Upper lobe of left lung (tissue), 6 donors: ENCODE measurements at regions not wholly inside any gene's neighbourhood (a gene's known extent, or its start where the extent isn't known, plus 50 kb on each side); places are given as distances from the start of the nearest gene placed in this dataset.
A peak's percentile ranks its signal among the peaks of the same experiment; 100 is the strongest.
"Not testable (repeated sequence)": the region's sequence is repeated elsewhere in the genome, so short reads cannot be mapped to it uniquely, and the experiment has no call there.

Experiments used
- ATAC-seq, 2 donors: fragments of 200-7000 bp; cut with Tn5 transposase; one replicate each; pipeline ENCODE4 v1.9.1; 2022; ENCODE audit warnings: mild to moderate bottlenecking in 2 of 2, moderate library complexity in 2 of 2; ENCODE audit not compliant: low FRiP score in 2 of 2
- DNase-seq, 2 donors: peaks; one replicate each; pipeline ENCODE4 v3.0.0-alpha.2; 2019 to 2020
- H3K27ac ChIP-seq, 4 donors: fragments of 200-600 bp; sonication (generic); one replicate each; pipeline ENCODE4 v1.5.1; 2016 to 2019
- H3K27me3 ChIP-seq, 4 donors: fragments of 200-600 bp; sonication (generic); one replicate each; pipeline ENCODE4 v1.5.1; 2017 to 2019
- H3K36me3 ChIP-seq, 4 donors: fragments of 200-600 bp; sonication (generic); one replicate each; pipeline ENCODE4 v1.5.1; 2016 to 2019
- H3K4me1 ChIP-seq, 4 donors: fragments of 200-600 bp; sonication (generic); one replicate each; pipeline ENCODE4 v1.5.1; 2018 to 2019
- H3K4me3 ChIP-seq, 4 donors: fragments of 200-600 bp; sonication (generic); one replicate each; pipeline ENCODE4 v1.5.1; 2017 to 2019; ENCODE audit warnings: mild to moderate bottlenecking in 2 of 4, moderate library complexity in 1 of 4
- H3K9me3 ChIP-seq, 4 donors: fragments of 200-600 bp; sonication (generic); one replicate each; pipeline ENCODE4 v1.5.1; 2018 to 2019
- CTCF ChIP-seq, 6 experiments: fragments of 450-650 bp in 4 of 6; fragments of 200-600 bp in 2 of 6; sonication (generic) in 2 of 6; IDR thresholded peaks; one replicate each; pipeline ENCODE4 v1.5.1; 2016 to 2019; ENCODE audit warnings: antibody characterized with exemption in 6 of 6
- EP300 ChIP-seq, 4 donors: sonication (generic); formaldehyde crosslinking; IDR thresholded peaks; one replicate each; pipeline ENCODE4 v1.5.1; 2017; ENCODE audit warnings: antibody characterized with exemption in 4 of 4, control low read depth in 2 of 4
- POLR2A ChIP-seq, 4 donors: fragments of 450-650 bp; IDR thresholded peaks; one replicate each; pipeline ENCODE4 v1.5.1; 2016 to 2017; ENCODE audit warnings: antibody characterized with exemption in 4 of 4, mild to moderate bottlenecking in 2 of 4
- POLR2AphosphoS5 ChIP-seq, 2 donors: sonication (generic); formaldehyde crosslinking; IDR thresholded peaks; one replicate each; pipeline ENCODE4 v1.5.1; 2017; ENCODE audit warnings: antibody characterized with exemption in 2 of 2
- WGBS, 2 donors: methylation state at CpG; one replicate each; pipeline ENCODE4 v1.1.5; 2017 to 2018; 5-methylcytosine and 5-hydroxymethylcytosine counted together
- donor health status: DM: no; HTN: no; CAD: no; lungs with moderate emphysema.
- donor health status: DM: no; HTN: yes; CAD: no; lungs with severe emphysema.

- 88 to 93% methylated on average over 3 of the region's 3 CpGs for WGBS, 2 donors
- no peak for TF ChIP-seq CTCF (IDR thresholded peaks at IDR 0.05)
- TF ChIP-seq EP300 (IDR thresholded peaks at IDR 0.05): no peak
- no peak for TF ChIP-seq POLR2A (IDR thresholded peaks at IDR 0.05)
- no peak for TF ChIP-seq POLR2AphosphoS5 (IDR thresholded peaks at IDR 0.05)
Measured at GRCh38 chr2:65915273-65915672, 482.9 kb upstream of the SPRED2 start.

GRCh38 chr2:65914244-65914786, 481.9 kb upstream of the SPRED2 start:
- WGBS, 2 donors: 81 to 92% methylated on average over 7 of the region's 7 CpGs
- DNase-seq (no peak), ATAC-seq (no peak)
- Histone ChIP-seq H3K4me3 (no peak overlapping the region), H3K36me3 (no peaks in the 10 kb centered on the region), H3K27ac (no peak overlapping the region), H3K27me3 (no peaks in the 10 kb centered on the region), H3K9me3 (no peaks in the 10 kb centered on the region), H3K4me1 (no peaks in the 10 kb centered on the region)
- TF ChIP-seq POLR2AphosphoS5 (IDR thresholded peaks at IDR 0.05) (no peak), CTCF (IDR thresholded peaks at IDR 0.05) (no peak), POLR2A (IDR thresholded peaks at IDR 0.05) (no peak), EP300 (IDR thresholded peaks at IDR 0.05) (no peak)

More at GRCh38 chr2:65915273-65915672, 482.9 kb upstream of the SPRED2 start:
- no peaks in the 10 kb centered on the region for H3K4me1 ChIP-seq
- ATAC-seq (no peak), DNase-seq (no peak)
- no peak overlapping the region for H3K27ac ChIP-seq
- no peaks in the 10 kb centered on the region for H3K9me3 ChIP-seq
- H3K27me3 ChIP-seq: no peaks in the 10 kb centered on the region
- no peak overlapping the region for H3K4me3 ChIP-seq
- no peaks in the 10 kb centered on the region for H3K36me3 ChIP-seq

- DNase-seq (no peak), ATAC-seq (no peak)
- Histone ChIP-seq H3K4me3 (no peak overlapping the region), H3K9me3 (no peaks in the 10 kb centered on the region), H3K27me3 (no peaks in the 10 kb centered on the region), H3K36me3 (no peaks in the 10 kb centered on the region), H3K27ac (no peak overlapping the region), H3K4me1 (no peaks in the 10 kb centered on the region)
- no peak for TF ChIP-seq CTCF (IDR thresholded peaks at IDR 0.05)
- TF ChIP-seq POLR2AphosphoS5 (IDR thresholded peaks at IDR 0.05): no peak
- no peak for TF ChIP-seq EP300 (IDR thresholded peaks at IDR 0.05)
- TF ChIP-seq POLR2A (IDR thresholded peaks at IDR 0.05): no peak
- WGBS, 2 donors: 81 to 94% methylated on average over 7 to 9 of the region's 9 CpGs
Measured at GRCh38 chr2:65913813-65914212, 481.4 kb upstream of the SPRED2 start.

- ATAC-seq (peak in 1 of 2 donors; percentile 65), DNase-seq (no peak)
- Histone ChIP-seq H3K27ac (no peak overlapping the region), H3K27me3 (no peaks in the 10 kb centered on the region), H3K4me1 (no peaks in the 10 kb centered on the region), H3K4me3 (no peak overlapping the region), H3K9me3 (peaks cover 0 to 7% (median 0%) of the 10 kb centered on the region in 4 donors), H3K36me3 (no peaks in the 10 kb centered on the region)
- 54 to 63% methylated on average over 1 of the region's 1 CpG for WGBS, 2 donors
- TF ChIP-seq POLR2A (IDR thresholded peaks at IDR 0.05) (no peak), CTCF (IDR thresholded peaks at IDR 0.05) (no peak), EP300 (IDR thresholded peaks at IDR 0.05) (no peak), POLR2AphosphoS5 (IDR thresholded peaks at IDR 0.05) (no peak)
Measured at GRCh38 chr2:65901756-65902155, 469.4 kb upstream of the SPRED2 start.

- WGBS, 2 donors: 77 to 79% methylated on average over 4 of the region's 4 CpGs
- Histone ChIP-seq H3K4me3 (no peak overlapping the region), H3K9me3 (no peaks in the 10 kb centered on the region)
Measured at GRCh38 chr2:65896446-65896845, 464.0 kb upstream of the SPRED2 start.

GRCh38 chr2:65890131-65890530, 457.7 kb upstream of the SPRED2 start:
- H3K4me1 ChIP-seq, ATAC-seq, H3K27ac ChIP-seq, H3K4me3 ChIP-seq, H3K36me3 ChIP-seq, H3K27me3 ChIP-seq, H3K9me3 ChIP-seq, DNase-seq: not testable (repeated sequence)
- 69% methylated on average over 6 of the region's 6 CpGs; no CpG with 5 or more reads in 1 of the 2 donors for WGBS, 2 donors

More at GRCh38 chr2:65896446-65896845, 464.0 kb upstream of the SPRED2 start:
- Histone ChIP-seq H3K4me1 (no peaks in the 10 kb centered on the region), H3K27ac (no peak overlapping the region), H3K36me3 (no peaks in the 10 kb centered on the region), H3K27me3 (no peaks in the 10 kb centered on the region)
- ATAC-seq (no peak), DNase-seq (no peak)
- TF ChIP-seq POLR2AphosphoS5 (IDR thresholded peaks at IDR 0.05) (no peak), POLR2A (IDR thresholded peaks at IDR 0.05) (no peak), EP300 (IDR thresholded peaks at IDR 0.05) (no peak), CTCF (IDR thresholded peaks at IDR 0.05) (no peak)
